Heart left ventricle (tissue), 13 donors: ENCODE measurements at regions not wholly inside any gene's neighbourhood (a gene's known extent, or its start where the extent isn't known, plus 50 kb on each side); places are given as distances from the start of the nearest gene placed in this dataset.

Experiments
- POLR2A ChIP-seq, 2 donors: fragments of 450-650 bp; IDR thresholded peaks; one replicate each; pipeline ENCODE4 v1.6.1; 2017; ENCODE audit warnings: antibody characterized with exemption in 2 of 2, mild to moderate bottlenecking in 2 of 2, moderate library complexity in 2 of 2
- TF ChIP-seq, protein P1 (sequence below), 12 donors: fragments of 200-600 bp; sonication (generic) in 4 of 12; IDR thresholded peaks; one replicate each; pipeline versions ENCODE4 v1.5.0 to v1.8.0; 2018 to 2022; ENCODE audit warnings: antibody characterized with exemption in 12 of 12, mild to moderate bottlenecking in 5 of 12
- donor health status: ischemic (EF 13 %, LVEDD 7.1; RV severe dilation, severe dysfunction).
- donor health status: DM: no; HTN: yes; CAD: no.
- donor health status: DM: no; HTN: no; CAD: no.
- donor health status: ischemic (EF 25% LVEDD 6.9; RV normal size, moderate dysfunction).
- donor health status: ischemic (EF 25% LVEDD 5.7; RV mildly dilated, moderate dysfunction).
- donor health status: ischemic (EF 35%, LVEDD 5.7; RV mildly dilated, moderate dysfunction).
- donor health status: nonischemic (EF 11% LVEDD 7.7; RV severe dilation, severe dysfunction).
- donor health status: DM: yes; HTN: yes; CAD: no.
- donor health status: PGD.
- donor health status: ischemic (EF 29% LVEDD 5.4; RV normal size, mild dysfunction).
- donor health status: nonischemic (EF 23%, LVEDD 6.1; RV moderate dilation, normal function).

DNA sequence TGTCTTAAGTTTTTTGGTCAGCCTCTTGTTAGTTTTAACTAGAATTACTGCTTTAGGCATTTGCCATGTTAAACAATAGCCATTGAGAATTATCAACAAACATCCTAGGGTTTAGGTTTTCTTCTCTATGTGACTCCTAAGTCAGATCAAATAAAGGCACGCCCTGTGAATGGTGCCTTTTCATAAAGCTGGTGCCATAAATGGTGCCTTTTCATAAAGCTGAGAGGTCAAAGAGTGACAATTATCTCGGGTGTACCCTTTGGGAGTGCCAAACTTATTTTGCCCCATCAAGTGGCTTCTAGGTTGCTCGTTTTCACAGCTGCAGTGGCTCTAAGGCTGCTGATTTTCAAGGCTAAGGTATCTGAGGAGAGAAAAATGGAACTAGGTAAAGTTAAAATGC is 391.6 kb downstream of the DMRTA1 start:
- TF ChIP-seq, protein P1, sequence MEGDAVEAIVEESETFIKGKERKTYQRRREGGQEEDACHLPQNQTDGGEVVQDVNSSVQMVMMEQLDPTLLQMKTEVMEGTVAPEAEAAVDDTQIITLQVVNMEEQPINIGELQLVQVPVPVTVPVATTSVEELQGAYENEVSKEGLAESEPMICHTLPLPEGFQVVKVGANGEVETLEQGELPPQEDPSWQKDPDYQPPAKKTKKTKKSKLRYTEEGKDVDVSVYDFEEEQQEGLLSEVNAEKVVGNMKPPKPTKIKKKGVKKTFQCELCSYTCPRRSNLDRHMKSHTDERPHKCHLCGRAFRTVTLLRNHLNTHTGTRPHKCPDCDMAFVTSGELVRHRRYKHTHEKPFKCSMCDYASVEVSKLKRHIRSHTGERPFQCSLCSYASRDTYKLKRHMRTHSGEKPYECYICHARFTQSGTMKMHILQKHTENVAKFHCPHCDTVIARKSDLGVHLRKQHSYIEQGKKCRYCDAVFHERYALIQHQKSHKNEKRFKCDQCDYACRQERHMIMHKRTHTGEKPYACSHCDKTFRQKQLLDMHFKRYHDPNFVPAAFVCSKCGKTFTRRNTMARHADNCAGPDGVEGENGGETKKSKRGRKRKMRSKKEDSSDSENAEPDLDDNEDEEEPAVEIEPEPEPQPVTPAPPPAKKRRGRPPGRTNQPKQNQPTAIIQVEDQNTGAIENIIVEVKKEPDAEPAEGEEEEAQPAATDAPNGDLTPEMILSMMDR (IDR thresholded peaks at IDR 0.05), result no peak
- TF ChIP-seq POLR2A (IDR thresholded peaks at IDR 0.05), result no peak
